GM19238 (cell line): ENCODE measurements at regions not wholly inside any gene's neighbourhood (a gene's known extent, or its start where the extent isn't known, plus 50 kb on each side); places are given as distances from the start of the nearest gene placed in this dataset.
"Not testable (repeated sequence)": the region's sequence is repeated elsewhere in the genome, so short reads cannot be mapped to it uniquely, and the experiment has no call there.

ENCODE experiments used
- DNase-seq: peaks from one replicate; pipeline ENCODE4 v3.0.0; 2011; ENCODE audit warnings: low spot score; ENCODE audit not compliant: insufficient read length

DNA sequence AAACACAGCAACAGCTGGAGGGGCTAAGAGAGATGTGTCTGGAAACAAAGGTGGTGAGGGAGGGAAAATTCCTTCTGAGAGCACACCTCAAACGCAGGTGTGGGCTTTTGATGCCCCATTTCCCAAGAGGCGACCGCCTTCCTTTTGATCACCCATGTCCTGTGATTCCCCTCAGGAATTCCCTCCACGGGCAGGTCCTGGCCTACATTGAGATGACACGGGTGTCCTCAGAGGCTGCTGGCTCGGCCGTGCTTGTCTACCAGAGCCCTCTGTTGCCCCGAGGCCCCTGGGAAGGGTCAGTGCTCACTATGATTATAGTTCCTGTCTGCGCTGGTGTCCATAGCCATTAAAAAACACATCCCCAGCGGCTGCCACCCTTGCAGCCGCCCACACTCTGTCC lies 242.6 kb downstream of the TFAP2C start:
- DNase-seq: no peak

DNA sequence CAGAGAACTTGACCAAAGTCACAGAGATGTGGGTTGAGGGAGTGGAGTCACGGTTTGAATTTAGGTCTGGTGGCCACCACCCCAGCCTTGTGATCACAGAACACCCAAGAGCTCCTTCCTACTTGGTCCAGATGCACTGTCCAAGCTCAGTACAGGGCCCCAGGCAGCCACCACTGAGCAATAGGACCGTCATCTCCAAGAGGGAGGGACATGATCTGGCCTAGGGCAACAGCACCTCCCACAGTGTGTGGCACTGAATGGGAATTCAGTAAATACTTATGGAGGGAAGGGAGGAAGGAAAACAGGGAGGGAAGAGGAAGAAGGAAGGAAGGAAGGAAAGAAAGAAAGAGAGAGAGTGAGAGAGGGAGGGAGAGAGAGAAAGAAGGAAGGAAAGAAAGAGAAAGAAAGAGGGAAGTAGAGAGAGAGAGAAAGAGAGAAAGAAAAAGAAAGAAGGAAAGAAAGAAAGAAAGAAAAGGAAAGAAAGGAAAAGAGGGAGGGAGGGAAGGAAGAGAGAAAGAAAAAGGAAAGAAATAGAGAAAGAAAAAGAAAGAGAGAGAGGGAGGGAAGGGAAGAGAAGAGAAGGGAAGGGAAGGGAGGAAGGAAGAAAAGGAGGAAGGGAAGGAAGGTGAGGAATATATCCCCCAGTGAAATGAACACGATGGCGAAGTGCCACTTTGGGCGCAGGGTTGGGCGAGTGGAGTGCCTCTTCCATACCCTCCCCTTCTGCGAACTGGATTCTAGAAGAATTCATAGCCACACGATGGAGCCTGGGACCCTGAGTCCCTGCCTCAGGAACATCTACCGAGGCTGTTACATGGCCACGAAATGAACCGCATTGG lies 243.7 kb downstream of the TFAP2C start:
- no peak for DNase-seq

DNA sequence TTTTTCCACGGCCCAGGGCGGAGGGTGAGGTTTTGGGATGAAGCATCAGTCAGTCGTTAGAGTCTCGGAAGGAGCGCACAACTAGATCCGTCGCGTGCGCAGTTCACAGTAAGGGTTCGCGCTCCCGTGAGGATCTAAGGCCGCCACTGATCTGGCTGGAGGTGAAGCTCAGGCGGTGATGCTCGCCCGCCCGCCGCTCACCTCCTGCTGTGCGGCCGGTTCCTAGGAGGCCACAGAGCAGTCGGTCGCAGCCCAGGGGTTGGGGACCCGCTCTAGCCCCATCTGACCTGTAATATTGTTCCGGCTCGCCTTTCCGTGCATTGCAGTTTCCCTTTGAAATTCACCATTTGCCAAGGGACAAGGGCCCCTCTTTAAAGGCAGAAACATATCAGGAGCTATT lies 244.7 kb downstream of the TFAP2C start:
- DNase-seq: no peak

DNA sequence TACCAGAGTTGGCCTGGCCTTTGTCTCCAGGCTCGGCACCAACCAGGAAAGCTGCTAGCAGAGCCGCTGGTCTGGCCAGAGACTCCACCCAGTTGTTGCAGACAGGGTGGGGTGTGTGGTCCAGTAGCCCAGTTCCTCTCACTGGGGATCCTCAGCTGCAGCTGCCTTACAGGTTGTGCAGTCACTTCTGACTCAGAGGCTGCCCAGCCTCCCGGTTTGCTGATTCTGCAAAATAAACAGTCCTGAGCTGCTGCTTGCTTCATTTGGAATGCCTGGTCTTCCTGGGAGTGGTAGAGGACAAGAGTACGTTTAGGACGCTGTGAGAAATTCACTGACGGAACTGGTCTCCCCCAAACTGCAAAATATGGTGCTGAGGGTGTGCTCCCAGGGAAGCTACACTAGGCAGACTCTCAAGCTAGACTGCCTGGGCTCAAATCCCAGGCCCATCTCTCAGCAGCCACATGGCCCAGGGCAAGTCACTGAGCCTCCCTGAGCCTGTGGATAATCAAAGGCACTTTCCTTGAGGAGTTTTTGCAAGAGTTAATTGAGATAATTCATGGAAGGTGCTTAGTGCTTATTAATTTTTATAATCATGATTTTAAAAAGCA lies 246.1 kb downstream of the TFAP2C start:
- DNase-seq: no peak

DNA sequence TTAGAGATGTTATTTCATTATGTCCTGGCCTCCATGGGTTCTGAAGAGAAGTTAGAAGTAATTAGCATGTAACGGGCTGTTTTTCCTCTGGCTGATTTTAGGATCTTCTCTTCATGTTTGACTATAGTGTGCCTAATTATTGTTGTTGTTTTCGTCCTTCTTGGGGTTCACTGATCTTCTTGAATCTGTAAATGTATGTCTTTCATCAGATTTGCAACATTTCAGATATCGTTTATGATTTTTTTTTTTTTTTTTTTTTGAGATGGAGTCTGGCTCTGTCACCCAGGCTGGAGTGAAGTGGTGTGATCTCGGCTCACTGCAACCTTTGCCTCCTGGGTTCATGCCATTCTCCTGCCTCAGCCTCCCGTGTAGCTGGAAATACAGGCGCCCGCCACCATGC lies 246.7 kb downstream of the TFAP2C start:
- no peak for DNase-seq

DNA sequence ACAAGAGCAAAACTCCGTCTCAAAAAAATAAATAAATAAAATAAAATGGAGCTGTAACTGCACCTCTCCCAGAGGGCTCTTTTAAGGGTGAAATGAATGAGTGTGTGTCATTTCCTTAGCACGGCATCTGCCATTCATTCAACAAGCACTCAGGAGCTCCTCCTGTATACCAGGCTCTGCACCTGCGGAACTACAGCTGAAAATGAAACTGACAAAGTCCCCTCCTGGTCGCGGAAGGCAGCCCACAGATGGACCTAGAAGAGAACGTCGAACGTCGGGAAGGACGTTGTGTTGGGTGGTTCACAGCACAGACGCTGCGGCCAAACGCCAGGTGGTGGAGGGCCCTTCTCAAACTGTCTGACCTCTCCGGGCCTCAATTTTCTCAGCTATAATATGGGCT lies 256.4 kb downstream of the TFAP2C start:
- DNase-seq: no peak

DNA sequence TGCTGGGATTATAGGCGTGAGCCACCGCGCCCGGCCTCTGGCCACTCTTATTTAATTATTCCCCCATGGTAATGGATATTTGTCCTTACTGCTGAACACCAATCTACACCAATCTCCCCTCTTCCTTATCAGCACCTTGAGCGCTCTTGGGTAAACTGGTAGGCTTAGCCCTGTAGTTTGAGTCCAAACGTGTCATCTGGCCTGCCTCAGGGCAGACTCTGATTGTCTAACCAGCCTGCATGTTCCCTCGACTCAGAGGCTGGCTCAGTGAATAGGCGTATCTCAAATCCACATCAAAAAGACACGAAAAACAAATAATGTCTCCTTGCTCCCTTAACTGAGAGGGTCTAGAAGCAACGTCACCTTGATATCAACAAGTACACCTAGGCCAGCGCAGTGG lies 260.9 kb downstream of the TFAP2C start:
- DNase-seq: no peak

DNA sequence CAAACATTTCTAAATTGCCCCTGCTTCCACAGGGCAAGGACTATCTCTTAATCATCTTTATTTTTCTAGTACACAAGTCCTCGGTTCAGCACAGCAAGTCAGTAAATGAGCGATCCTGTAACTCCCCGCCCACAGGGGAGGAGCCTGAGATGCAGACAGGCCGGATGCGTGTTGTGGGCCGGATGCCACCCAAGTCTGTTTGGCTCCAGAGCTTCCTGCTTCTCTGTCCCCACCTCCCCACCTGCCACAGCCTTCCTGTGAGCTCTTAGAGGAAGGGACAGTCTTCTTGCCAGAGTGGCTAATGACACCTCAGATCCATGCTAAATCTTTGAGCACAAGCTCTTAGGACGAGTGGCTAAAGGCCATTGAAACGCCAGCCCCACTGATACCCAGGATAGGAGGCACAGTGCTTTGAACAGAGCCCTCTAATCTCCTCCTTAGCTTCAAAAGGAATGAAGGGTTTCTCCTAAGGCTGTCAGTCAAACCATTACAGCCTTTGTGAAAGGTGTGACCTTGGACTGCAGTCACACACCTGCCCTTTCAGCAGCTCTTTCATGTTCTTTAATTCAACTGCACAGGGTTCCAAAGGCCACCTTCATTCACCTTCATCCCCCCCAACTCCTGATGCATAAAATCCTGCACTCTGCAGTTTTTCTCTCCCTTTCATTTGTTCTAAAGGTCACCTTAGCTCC lies 264.3 kb downstream of the TFAP2C start:
- DNase-seq: no peak

DNA sequence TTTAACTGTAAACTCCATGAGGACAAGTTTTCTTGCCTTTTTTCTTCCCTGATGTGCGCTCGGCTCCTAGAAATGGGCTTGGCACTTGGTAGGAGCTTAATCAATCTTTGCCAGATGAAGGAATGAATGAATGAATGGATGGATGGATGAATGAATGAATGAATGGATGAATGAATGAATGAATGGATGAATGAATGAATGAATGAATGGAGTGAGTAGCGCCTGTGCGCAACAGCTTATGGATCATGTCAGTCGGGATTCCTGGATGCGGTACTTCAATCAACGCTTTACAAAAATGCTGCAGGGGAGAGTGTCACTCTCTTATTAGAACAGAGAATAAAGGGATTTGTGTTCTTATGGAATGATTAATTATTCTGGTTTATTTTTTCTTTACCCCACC lies 267.3 kb downstream of the TFAP2C start:
- no peak for DNase-seq

DNA sequence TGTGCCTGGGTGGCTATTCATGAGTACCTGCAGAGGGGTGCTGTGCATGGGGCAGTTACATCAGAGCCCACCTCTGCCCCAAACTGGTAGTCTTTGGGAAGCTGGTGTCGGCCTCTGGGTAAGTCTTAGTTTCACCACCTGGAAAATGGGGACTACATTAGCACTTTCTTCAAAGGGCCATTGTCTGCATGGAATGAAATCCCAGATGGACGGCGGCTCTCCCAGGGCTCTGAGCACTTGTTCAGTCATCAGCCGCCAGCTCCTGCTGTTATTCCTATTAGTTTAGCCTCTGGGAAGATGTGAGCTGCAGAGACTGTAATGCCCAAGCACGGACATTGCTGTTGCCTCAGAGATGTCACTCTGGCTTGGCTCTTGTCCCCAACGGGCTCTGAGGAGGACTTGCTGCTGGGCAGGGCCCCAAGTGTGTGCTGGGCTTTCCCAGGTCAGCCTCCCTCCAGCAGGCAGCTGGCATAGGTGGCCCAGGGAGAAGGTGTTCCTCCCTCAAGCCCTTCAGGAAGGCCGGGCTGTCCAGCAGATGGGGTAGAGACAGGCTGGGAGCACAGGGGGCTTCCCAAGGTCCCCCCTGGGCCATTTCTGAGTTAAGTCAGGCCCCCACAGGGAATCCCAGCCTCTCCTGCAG lies 268.3 kb downstream of the TFAP2C start:
- no peak for DNase-seq

DNA sequence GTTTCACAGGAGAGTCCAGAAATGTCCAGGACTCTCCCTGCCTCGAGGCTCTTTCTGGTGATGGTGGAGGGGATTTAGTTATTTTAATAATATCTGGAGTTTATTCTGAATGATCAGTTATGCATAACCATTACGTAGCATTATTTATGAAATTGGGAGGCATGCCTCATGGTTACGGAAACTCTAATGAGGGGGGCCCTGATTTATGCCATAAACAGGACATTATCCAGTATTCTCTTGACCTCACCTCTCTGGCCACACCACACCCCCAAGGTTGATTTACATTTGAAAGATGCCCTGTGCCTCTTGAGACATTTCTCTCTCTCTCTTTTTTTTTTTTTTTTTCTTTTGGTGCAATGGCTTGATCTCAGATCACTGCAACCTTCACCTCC lies 268.8 kb downstream of the TFAP2C start:
- no peak for DNase-seq

DNA sequence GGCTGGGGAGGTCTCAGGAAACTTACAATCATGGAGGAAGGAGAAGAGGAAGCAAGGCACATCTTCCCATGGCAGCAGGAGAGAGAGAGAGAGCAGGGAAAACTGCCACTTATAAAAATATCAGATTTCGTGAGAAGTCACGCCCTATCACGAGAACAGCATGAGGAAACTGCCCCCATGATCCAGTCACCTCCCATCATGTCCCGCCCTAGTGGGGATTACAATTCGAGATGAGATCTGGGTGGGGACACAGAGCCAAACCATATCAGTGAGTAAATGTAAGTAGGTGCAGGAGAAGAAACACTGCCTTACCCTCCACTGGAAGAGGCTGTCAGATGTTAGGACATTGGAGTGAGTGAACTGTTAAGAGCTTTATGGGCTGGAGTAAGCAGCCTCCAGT lies 270.4 kb downstream of the TFAP2C start:
- no peak for DNase-seq

DNA sequence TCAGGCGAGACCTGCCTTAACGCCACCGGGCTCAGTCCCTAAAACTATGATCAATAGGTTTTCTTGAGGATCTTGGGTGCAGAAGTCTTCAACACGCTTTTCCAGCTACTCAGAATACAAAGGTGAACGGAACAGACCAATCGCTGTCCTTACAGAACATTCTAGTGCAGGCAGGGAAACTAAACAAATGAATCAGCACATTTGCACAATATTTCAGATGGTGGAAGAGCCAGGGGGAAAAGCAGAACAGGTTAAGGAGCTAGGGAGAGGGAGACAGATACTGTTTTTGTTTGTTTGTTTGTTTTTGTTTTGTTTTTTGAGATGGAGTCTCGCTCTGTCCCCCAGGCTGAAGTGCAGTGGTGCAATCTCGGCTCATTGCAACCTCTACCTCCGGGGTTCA lies 271.1 kb downstream of the TFAP2C start:
- DNase-seq: no peak

DNA sequence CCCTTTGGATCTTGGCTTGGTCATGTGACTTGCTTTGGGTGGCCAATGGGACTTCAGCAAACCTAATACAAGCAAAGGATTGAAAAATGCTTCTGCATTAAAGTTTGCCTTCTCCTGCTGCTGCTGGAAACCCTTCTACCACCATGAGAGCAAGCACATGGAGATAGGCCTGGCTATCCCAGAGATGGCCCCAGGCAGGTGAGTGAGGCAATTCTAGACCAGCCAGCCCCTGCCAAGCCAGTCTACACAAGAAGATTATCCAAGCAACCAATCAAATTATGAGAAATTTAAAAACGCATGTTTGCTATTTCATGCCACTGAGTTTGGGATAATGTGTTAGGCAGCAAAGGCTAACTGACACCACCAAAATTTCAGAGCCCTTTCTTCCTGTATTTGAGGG lies 274.3 kb downstream of the TFAP2C start:
- DNase-seq: no peak

DNA sequence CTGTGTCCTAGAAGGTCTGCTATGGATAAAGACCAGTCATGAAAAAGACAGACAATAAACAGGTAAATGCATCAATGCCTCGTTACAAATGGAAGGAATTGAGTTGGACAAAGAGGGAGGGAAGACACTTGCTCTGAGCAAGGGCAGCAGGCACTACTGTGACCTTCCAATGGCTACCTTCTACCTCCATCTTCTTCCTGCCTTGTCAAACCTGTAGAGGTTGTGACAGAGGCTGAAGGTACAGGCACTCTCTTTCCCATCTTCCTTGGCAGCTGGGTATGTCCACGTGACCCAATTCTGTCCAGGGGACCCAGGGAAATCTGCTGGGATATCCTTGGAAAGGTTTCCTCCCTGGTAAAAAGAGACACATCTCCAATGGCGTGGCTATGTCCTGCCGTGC lies 274.8 kb downstream of the TFAP2C start:
- no peak for DNase-seq

DNA sequence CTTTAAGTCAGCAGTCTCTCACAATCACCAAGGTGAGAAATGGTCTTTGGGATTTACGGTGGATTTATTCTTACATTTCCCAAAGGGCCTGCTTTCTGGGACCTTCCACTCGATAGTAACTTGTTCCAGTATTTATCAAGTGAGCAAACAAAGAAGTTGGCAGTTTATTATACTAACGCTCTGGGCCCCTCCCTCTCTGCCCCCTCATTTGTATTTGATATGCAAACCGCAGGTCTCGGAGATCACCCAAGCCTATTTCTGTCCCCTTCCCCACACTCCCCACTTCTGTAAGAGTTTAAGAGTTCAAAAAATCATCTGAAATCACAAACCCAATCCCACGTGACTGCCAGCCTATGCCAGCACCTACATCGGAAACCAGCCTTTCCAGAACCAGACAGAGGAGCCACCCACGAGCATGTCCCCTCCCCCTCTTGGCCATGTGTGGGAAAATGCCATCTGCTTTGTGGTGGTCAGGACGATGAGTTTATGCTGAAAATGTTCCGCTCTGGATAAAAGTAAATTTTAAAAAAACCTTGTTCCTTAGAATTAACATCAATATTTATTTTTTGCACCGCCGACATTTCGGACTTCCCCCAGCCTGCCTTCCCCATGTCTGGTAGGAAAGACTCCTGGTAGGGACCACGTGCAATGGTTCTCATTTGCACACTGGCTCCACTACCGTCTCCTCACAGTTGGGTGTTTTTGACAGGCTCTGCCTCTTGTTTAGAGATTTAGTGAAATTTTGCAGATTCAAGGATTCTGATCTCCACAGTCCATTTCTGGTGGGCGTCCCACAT lies 281.0 kb downstream of the TFAP2C start:
- no peak for DNase-seq

DNA sequence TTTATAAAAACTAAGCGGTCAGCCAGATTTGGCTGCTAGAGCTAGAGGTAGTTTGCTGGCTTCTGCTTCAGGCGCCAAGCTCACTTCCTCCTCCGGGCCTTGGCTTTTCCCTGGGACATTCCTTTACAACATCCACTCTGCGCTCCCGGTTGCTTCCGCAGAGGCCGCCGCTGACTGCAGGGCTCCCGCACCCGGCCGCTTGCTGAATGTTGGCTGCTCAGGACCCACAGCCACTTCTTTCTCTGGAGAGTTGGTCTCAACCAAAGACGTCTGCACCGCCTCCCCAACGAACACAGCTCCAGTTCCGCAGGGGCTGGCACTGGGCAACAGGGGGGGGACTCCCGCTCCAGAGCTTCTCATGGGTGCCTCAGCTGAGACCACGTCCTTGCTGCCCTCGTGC lies 282.8 kb downstream of the TFAP2C start:
- DNase-seq: no peak

DNA sequence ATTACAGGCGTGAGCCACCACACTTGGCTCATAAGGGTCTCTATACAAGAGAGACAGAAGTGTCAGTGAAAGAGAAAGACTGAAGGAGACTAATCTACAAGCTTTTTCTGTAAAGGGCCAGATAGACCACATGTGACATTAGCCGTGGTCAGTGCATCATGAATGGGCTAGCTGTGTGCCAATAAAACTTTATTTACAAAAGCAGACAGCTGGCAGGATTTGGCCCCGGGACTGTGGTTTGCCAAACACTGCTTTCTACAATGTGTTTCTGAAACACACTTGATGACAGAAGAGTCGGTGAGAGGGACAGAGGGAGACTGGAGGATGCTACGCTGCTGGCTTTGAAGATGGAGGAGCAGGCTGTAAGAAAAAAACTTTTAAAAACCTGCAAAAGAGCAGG lies 285.4 kb downstream of the TFAP2C start:
- no peak for DNase-seq

DNA sequence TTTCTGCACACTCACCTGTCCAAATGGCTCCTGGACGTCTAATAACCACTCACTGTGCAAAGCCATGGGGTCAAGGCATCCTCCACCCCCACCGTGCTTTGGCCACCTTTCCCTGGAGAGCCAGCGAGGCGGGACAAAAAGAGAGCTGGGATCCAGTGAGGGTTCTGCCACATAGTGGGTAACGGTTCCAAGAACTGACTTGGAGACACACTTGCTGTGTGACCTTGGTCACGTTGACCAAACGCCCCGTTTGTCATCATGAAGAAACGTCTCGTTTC lies 287.2 kb downstream of the TFAP2C start:
- DNase-seq: no peak

DNA sequence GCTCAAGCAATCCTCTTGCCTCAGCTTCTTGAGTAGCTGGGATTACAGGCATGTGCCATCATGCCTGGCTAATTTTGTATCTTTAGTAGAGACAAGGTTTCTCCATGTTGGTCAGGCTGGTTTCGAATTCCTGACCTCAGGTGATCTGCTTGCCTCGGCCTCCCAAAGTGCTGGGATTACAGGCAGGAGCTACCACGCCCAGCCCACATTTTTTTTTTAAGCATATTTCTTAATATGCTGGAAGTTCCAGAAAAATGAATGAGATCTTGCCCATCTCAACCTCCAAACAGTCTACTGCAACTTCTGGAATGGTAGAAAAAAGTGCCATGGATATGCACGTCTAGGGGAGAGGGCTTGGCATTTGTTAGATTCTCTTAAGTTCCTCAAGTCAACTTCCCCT lies 290.9 kb downstream of the TFAP2C start:
- not testable (repeated sequence) for DNase-seq

DNA sequence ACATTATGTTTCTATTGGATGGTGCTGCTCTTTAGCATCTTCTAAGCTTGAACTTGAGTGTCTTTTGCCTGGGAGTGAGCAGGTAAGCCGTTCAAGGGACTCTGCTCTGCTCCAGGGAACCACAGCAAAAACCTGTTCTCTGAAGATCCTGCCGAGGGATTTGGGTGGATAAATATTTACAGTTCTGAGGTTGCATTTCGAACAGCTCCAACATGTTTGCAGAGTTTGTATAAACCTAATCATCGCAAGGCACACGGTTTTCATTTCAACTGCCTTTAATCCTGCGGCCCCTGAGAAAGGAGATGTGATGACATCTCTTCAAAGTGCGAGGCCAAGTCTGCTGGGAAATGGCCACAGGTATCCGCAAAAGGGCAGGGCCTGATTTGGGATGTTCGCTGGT lies 293.4 kb downstream of the TFAP2C start:
- no peak for DNase-seq
